Large intestine (tissue), 3 donors: ENCODE measurements at regions not wholly inside any gene's neighbourhood (a gene's known extent, or its start where the extent isn't known, plus 50 kb on each side); places are given as distances from the start of the nearest gene placed in this dataset.

Experiments used
- DNase-seq, 2 donors: peaks; one replicate each; pipeline versions ENCODE4 v3.0.0 to v3.0.0-alpha.2; 2013
- H3K27ac ChIP-seq: one replicate; pipeline ENCODE4 v1.5.1; 2013; ENCODE audit warnings: low read length
- H3K27me3 ChIP-seq: 2 replicates; pipeline ENCODE4 v1.6.1; 2013; ENCODE audit warnings: low read length; ENCODE audit not compliant: control insufficient read depth, insufficient read depth
- H3K36me3 ChIP-seq: 2 replicates; pipeline ENCODE4 v1.6.1; 2013; ENCODE audit warnings: low read length; ENCODE audit not compliant: control insufficient read depth, insufficient read depth
- H3K4me1 ChIP-seq: one replicate; pipeline ENCODE4 v1.6.1; 2013; ENCODE audit warnings: low read length; ENCODE audit not compliant: control insufficient read depth, insufficient read depth
- H3K4me3 ChIP-seq: one replicate; pipeline ENCODE4 v1.5.1; 2013; ENCODE audit warnings: low read length
- H3K9me3 ChIP-seq: one replicate; pipeline ENCODE4 v1.6.1; 2013; ENCODE audit warnings: mild to moderate bottlenecking, low read depth, low read length, moderate library complexity; ENCODE audit not compliant: control insufficient read depth
- WGBS: methylation state at CpG from one replicate; pipeline ENCODE4 v1.1.5; 2013; ENCODE audit warnings: low lambda C conversion rate; ENCODE audit not compliant: insufficient coverage; 5-methylcytosine and 5-hydroxymethylcytosine counted together

DNA sequence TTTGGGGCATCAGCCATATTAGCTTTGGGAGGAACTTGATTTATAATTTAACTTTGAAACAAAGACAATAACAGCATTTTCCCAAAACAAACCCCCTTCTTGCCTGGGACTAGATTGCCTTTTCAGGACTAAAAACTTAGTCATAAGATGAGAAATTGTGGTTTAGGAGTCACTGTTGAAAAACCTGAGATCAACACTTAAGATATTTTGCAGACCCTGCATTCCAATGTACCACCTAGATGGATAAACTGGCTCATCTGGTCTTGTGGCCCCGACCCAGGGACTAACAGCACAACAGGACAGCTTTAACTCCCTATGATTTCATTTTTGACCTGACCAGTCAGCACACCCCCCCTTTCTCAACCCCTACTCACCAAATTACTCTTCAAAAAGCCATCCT is 1165.4 kb downstream of the XPNPEP1 start:
- no peaks in the 10 kb centered on the region for H3K27me3 ChIP-seq
- no peaks in the 10 kb centered on the region for H3K4me1 ChIP-seq
- H3K4me3 ChIP-seq: no peak overlapping the region
- no peak overlapping the region for H3K27ac ChIP-seq
- no peaks in the 10 kb centered on the region for H3K36me3 ChIP-seq
- WGBS: no CpG with 5 or more reads among the region's 1 CpG
- H3K9me3 ChIP-seq: no peaks in the 10 kb centered on the region
- no peak for DNase-seq

DNA sequence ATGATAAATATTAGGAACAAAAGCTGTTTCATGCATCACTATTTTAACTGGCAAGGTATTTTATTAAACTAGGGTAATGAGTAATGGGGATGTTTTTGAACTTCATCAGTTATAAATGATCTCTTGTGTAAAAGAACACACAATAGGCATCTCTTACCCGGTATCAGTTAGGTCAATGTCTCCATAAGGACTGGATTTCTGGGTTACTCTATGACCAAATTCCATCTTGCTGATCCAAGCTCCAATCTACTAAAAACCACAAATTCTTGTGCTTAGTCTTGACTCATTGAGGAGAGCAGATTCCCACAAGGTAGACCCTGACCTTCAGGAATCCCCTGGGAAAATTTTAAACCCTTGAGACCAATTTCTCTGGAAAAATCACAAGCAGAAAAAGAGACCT is 1167.7 kb downstream of the XPNPEP1 start:
- H3K4me1 ChIP-seq: no peaks in the 10 kb centered on the region
- WGBS: no CpG with 5 or more reads among the region's 1 CpG
- no peaks in the 10 kb centered on the region for H3K27me3 ChIP-seq
- no peak overlapping the region for H3K4me3 ChIP-seq
- no peak overlapping the region for H3K27ac ChIP-seq
- DNase-seq: no peak
- no peaks in the 10 kb centered on the region for H3K9me3 ChIP-seq
- no peaks in the 10 kb centered on the region for H3K36me3 ChIP-seq

DNA sequence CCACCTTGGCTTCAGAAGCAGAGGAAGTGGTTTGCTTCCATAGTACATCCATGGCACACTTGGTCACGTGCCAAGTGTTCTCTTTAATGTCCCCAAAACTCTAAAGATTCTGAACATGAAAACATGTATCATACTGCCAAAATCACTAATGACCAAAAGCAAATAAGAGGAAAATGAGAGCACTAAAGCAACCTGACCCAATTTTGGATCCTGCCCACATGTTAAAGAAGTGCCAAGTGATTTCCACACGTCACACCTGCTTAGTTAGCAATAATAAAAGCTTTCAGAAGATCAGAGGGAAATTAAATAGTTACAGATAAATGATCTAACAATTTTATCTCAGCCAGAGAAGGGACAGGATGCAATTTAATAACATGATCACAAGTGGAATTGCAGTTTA is 1170.0 kb downstream of the XPNPEP1 start:
- no CpG with 5 or more reads among the region's 2 CpGs for WGBS
- DNase-seq: no peak
- Histone ChIP-seq H3K4me1 (no peaks in the 10 kb centered on the region), H3K36me3 (no peaks in the 10 kb centered on the region), H3K27ac (no peak overlapping the region), H3K9me3 (no peaks in the 10 kb centered on the region), H3K4me3 (no peak overlapping the region), H3K27me3 (no peaks in the 10 kb centered on the region)

DNA sequence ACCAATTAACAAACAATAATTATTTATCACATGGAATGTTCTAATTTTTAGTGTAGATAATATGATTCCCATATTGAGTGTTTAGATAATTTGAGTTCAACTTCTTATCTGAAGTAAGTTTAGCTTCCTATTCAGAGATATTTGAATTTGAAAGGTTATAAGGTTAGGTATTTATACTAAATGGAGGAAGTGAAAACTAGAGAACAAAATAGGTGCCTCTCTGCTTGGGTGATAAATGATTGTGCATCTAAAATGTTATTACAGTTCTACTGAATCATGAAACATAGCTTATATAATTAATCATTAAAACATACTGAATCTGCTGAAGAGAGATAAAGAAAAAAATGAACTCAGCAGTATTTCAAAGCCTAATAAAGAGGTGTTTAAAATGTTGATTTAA is 1174.3 kb downstream of the XPNPEP1 start:
- Histone ChIP-seq H3K36me3 (no peaks in the 10 kb centered on the region), H3K4me3 (no peak overlapping the region), H3K4me1 (no peaks in the 10 kb centered on the region), H3K9me3 (no peaks in the 10 kb centered on the region), H3K27ac (no peak overlapping the region), H3K27me3 (no peaks in the 10 kb centered on the region)
- DNase-seq: no peak

DNA sequence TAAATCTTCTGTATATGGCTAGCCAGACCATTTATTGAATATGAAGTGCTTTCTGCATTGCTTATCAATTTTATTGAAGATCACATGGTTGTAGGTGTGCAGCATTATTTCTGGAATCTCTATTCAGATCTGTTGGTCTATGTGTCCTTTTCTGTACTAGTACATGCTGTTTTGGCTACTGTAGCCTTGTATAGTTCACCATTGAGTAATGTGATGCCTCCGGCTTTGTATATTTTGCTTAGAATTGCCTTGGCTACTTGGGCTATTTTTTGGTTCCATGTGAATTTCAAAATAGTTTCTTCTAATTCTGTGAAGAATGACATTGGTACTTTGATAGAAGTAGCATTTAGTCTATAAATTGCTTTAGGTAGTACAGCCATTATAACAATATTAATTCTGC is 1187.2 kb downstream of the XPNPEP1 start:
- WGBS: no CpG with 5 or more reads among the region's 1 CpG
- H3K36me3 ChIP-seq: no peaks in the 10 kb centered on the region
- H3K9me3 ChIP-seq: no peaks in the 10 kb centered on the region
- H3K27ac ChIP-seq: no peak overlapping the region
- no peaks in the 10 kb centered on the region for H3K4me1 ChIP-seq
- no peak overlapping the region for H3K4me3 ChIP-seq
- no peak for DNase-seq
- no peaks in the 10 kb centered on the region for H3K27me3 ChIP-seq

DNA sequence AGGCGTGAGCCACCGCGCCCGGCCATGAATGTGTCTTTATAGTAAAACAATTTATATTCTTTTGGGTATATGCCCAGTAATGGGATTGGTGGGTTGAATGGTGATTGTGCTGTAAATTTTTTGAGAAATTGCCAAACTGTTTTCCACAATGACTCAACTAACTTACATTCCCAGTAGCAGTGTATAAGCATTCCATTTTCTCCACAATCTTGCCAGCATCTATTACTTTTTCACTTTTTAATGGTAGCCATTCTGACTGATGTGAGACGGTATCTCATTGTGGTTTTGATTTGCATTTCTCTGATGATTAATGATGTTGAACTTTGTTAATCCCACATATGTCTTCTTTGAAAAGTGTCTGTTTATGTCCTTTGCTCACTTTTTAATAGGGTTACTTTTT is 1187.9 kb downstream of the XPNPEP1 start:
- DNase-seq: no peak
- Histone ChIP-seq H3K4me1 (no peaks in the 10 kb centered on the region), H3K27me3 (no peaks in the 10 kb centered on the region), H3K4me3 (no peak overlapping the region), H3K27ac (no peak overlapping the region), H3K36me3 (no peaks in the 10 kb centered on the region), H3K9me3 (no peaks in the 10 kb centered on the region)
- 100% methylated on average over 1 of the region's 5 CpGs for WGBS

DNA sequence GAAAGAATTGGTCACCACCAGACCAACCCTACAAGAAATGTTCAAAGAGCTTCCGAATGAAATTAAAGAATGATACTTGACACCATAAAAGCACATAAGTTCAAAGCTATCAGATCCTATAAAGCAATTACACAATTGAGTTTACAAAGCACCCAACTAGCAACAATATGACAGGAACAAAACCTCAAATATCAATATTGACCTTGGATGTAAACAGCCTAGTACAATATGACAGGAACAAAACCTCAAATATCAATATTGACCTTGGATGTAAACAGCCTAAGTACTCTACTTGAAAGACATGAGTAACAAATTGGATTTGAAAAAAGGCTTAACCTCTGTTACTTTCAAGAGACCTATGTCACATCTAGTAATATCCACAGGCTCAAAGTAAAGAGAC is 1201.4 kb downstream of the XPNPEP1 start:
- no peak overlapping the region for H3K27ac ChIP-seq
- no peaks in the 10 kb centered on the region for H3K36me3 ChIP-seq
- no peaks in the 10 kb centered on the region for H3K4me1 ChIP-seq
- no peak for DNase-seq
- H3K27me3 ChIP-seq: no peaks in the 10 kb centered on the region
- peaks cover 2% of the 10 kb centered on the region for H3K9me3 ChIP-seq
- WGBS: no CpG with 5 or more reads among the region's 1 CpG
- H3K4me3 ChIP-seq: no peak overlapping the region

DNA sequence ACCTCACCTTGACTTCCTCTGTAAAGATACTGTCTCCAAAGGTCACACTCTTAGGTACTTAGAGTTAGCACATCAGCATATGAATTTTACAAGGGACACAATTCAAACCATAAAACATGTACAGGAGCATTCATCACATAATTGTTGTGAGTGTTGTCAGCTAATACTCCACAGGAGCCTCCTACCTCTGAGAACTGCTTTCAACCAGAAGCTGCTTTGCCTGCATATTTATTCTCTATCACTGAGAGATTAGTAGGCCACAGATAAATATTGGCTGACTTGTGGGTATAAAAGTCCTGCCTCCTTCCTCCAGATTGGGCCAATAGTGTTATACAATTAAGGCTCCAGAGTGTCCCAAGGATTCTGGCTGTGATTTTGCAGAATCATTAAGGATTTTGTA is 1207.0 kb downstream of the XPNPEP1 start:
- no peak overlapping the region for H3K27ac ChIP-seq
- no peaks in the 10 kb centered on the region for H3K4me1 ChIP-seq
- no peak overlapping the region for H3K4me3 ChIP-seq
- peaks cover 7% of the 10 kb centered on the region for H3K9me3 ChIP-seq
- H3K36me3 ChIP-seq: no peaks in the 10 kb centered on the region
- H3K27me3 ChIP-seq: no peaks in the 10 kb centered on the region
- no peak for DNase-seq

DNA sequence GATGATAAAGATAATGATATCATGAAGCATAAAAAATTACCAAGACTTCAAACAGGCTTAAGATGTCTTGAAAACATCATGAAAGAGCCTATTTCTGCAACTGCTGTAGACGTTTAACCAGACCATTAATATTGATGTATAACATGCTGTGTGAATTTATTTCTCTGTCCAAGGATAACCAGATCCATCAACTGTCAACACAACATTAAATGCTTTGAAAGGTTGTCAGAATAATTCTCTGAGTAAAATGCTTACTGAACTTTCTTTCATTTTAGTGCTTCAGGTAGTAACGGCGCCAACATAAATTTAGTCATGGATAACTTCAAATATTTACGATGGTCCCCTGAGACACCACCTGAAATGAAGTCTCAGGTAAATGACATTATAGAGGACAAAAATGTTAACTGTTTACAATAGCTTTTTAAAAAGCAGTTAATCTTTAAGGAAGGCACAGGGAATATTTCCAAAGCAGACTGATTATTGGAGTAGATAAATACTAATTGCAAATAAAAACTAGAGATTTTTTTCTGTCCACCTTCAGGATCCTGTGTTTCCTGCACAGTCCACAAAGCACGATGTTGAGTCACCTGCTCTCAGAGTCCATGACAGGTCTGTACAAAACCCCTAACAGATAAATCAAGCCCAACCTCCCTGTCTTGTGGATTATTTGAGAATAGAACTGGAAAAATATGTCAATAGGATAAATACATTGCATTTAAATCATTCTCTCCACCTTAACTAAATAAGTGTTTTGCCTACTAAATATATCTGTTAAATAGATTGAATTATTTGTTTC is 1213.2 kb downstream of the XPNPEP1 start:
- Histone ChIP-seq H3K27ac (no peak overlapping the region), H3K36me3 (no peaks in the 10 kb centered on the region), H3K4me1 (no peaks in the 10 kb centered on the region), H3K4me3 (no peak overlapping the region), H3K9me3 (peaks cover 5% of the 10 kb centered on the region), H3K27me3 (no peaks in the 10 kb centered on the region)
- WGBS: 70% methylated on average over 2 of the region's 5 CpGs
- no peak for DNase-seq

DNA sequence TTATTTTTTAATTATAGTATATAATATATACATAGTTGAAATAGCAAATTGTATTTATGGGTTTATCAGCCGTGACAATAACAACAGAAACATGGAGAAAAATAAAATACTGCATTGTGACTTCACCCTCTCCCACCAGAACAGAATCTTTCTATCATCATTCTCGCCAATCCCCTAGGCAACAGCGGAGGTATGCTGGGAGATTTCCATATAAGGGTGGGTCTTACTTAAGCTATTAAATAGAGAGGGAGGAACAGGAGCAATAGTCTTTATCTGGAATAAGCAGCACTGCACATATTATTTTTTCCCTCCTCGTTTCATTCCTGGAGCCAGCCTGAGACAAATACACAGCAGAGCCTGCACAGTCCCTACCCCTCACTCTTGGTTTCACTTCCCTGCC is 1214.9 kb downstream of the XPNPEP1 start:
- WGBS: 92% methylated on average over 2 of the region's 4 CpGs
- no peaks in the 10 kb centered on the region for H3K36me3 ChIP-seq
- H3K27me3 ChIP-seq: no peaks in the 10 kb centered on the region
- H3K4me1 ChIP-seq: no peaks in the 10 kb centered on the region
- H3K9me3 ChIP-seq: peaks cover 3% of the 10 kb centered on the region
- no peak overlapping the region for H3K4me3 ChIP-seq
- no peak overlapping the region for H3K27ac ChIP-seq
- no peak for DNase-seq

DNA sequence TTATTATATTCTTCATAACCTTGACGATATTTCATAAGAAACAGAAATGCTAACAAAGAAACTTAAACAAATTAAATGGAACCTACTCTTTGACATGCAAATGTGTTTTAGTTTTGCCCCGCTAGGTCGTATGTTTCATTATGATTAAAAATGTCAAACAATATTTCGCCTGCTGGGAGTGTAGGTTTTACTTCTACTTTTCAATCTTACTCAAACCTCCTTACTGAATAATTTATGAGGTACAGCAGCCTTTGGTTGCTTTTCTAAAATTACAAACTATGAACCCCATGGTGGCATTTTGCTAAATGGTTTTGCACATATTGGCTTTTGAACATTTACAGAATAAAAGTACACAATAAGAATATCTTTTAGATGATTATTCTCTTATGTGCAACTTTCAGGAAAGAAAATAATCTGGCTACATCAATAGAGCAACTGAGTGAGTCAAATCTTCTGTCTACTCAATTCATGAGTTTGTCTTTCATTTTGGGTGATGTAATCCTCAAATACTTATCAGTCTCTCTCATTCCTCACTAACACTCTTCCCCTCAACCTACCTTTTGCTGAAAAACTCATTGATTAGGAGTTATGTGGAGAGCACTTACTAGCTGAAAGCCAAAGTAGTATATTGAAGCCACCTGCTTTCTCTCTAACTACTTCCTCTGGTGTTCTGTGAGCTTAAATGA is 1226.4 kb downstream of the XPNPEP1 start:
- 82% methylated on average over 3 of the region's 4 CpGs for WGBS
- Histone ChIP-seq H3K9me3 (no peaks in the 10 kb centered on the region), H3K27me3 (no peaks in the 10 kb centered on the region), H3K4me1 (no peaks in the 10 kb centered on the region), H3K4me3 (no peak overlapping the region), H3K36me3 (no peaks in the 10 kb centered on the region), H3K27ac (no peak overlapping the region)
- DNase-seq: no peak
